ENCODE measurements at regions not wholly inside any gene's neighbourhood (a gene's known extent, or its start where the extent isn't known, plus 50 kb on each side); places are given as distances from the start of the nearest gene placed in this dataset.

- DNase-seq (ENCODE audit: low read depth, low spot score): no peak
- in situ Hi-C loops (cut with HindIII; ENCODE audit: low sequenced_read_pairs): no loop called here
- H3K4me3 ChIP-seq (ENCODE audit: low read depth, low read length): no peak overlapping the region
- no peak for TF ChIP-seq CTCF (IDR thresholded peaks at IDR 0.05; ENCODE audit: low read depth, low read length)
Measured at GRCh38 chr15:31271711-31272557, 54.7 kb upstream of the KLF13 start.

GRCh38 chr15:31272558-31273257 is 53.9 kb upstream of the KLF13 start:
- in situ Hi-C loops (cut with HindIII; ENCODE audit: low sequenced_read_pairs): no loop called here
- DNase-seq (ENCODE audit: low read depth, low spot score): no peak
- TF ChIP-seq CTCF (IDR thresholded peaks at IDR 0.05; ENCODE audit: low read depth, low read length): no peak
- no peak overlapping the region for H3K4me3 ChIP-seq (ENCODE audit: low read depth, low read length)

- TF ChIP-seq CTCF (IDR thresholded peaks at IDR 0.05; ENCODE audit: low read depth, low read length): no peak
- DNase-seq (ENCODE audit: low read depth, low spot score): no peak
- H3K4me3 ChIP-seq (ENCODE audit: low read depth, low read length): no peak overlapping the region
- in situ Hi-C loops (cut with HindIII; ENCODE audit: low sequenced_read_pairs): no loop called here
Measured at GRCh38 chr15:31273258-31273941, 53.2 kb upstream of the KLF13 start.

- in situ Hi-C loops (cut with HindIII; ENCODE audit: low sequenced_read_pairs): no loop called here
Measured at GRCh38 chr15:31274496-31275330, 51.9 kb upstream of the KLF13 start.

GRCh38 chr15:31275331-31276262 is 51.0 kb upstream of the KLF13 start:
- in situ Hi-C loops (cut with HindIII; ENCODE audit: low sequenced_read_pairs): no loop called here
- DNase-seq (ENCODE audit: low read depth, low spot score): no peak
- H3K4me3 ChIP-seq (ENCODE audit: low read depth, low read length): no peak overlapping the region
- no peak for TF ChIP-seq CTCF (IDR thresholded peaks at IDR 0.05; ENCODE audit: low read depth, low read length)

More at GRCh38 chr15:31274496-31275330, 51.9 kb upstream of the KLF13 start:
- no peak overlapping the region for H3K4me3 ChIP-seq (ENCODE audit: low read depth, low read length)
- no peak for DNase-seq (ENCODE audit: low read depth, low spot score)
- no peak for TF ChIP-seq CTCF (IDR thresholded peaks at IDR 0.05; ENCODE audit: low read depth, low read length)
